Astrocyte of the cerebellum (primary cell): ENCODE measurements at regions not wholly inside any gene's neighbourhood (a gene's known extent, or its start where the extent isn't known, plus 50 kb on each side); places are given as distances from the start of the nearest gene placed in this dataset.

Experiments
- DNase-seq: peaks from one replicate; pipeline ENCODE4 v3.0.0-alpha.2; 2011; ENCODE audit warnings: low read depth
- H3K4me3 ChIP-seq: 2 replicates; pipeline ENCODE4 v1.5.1; 2011; ENCODE audit warnings: mild to moderate bottlenecking, low read depth, low read length, moderate library complexity
- in situ Hi-C: cut with HindIII; loops from 2 replicates; pipeline ENCODE4 v1.10.0; 2017; ENCODE audit warnings: low sequenced_read_pairs
- TF ChIP-seq, protein P1 (sequence below): IDR thresholded peaks from 2 replicates; pipeline ENCODE4 v1.5.1; 2012; ENCODE audit warnings: low read length, low read depth, moderate library complexity, mild to moderate bottlenecking; ENCODE audit errors: missing control alignments

DNA sequence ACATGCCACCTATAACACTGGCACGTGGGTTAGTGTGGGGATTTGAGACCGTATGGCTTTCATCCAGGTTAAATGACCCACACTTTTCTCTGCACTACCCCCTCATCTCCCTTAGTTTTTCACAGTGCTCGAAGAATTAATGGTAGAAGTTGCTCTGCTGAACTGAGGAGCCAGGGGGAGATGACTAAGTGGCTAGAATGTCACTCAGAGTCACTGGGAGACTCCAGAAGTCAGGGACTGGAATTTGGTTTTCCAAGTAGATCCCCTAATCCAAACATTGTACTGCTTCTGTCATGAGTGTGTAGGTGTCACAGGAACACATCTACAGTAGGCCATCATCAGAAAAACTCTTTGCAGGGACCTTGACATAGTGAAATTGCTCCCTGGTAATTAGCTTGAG, 181.0 kb upstream of the RASGRP1 start:
- TF ChIP-seq, protein P1, sequence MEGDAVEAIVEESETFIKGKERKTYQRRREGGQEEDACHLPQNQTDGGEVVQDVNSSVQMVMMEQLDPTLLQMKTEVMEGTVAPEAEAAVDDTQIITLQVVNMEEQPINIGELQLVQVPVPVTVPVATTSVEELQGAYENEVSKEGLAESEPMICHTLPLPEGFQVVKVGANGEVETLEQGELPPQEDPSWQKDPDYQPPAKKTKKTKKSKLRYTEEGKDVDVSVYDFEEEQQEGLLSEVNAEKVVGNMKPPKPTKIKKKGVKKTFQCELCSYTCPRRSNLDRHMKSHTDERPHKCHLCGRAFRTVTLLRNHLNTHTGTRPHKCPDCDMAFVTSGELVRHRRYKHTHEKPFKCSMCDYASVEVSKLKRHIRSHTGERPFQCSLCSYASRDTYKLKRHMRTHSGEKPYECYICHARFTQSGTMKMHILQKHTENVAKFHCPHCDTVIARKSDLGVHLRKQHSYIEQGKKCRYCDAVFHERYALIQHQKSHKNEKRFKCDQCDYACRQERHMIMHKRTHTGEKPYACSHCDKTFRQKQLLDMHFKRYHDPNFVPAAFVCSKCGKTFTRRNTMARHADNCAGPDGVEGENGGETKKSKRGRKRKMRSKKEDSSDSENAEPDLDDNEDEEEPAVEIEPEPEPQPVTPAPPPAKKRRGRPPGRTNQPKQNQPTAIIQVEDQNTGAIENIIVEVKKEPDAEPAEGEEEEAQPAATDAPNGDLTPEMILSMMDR, result no peak
- in situ Hi-C loops, result no loop called here
- no peak for DNase-seq
- no peak overlapping the region for H3K4me3 ChIP-seq

DNA sequence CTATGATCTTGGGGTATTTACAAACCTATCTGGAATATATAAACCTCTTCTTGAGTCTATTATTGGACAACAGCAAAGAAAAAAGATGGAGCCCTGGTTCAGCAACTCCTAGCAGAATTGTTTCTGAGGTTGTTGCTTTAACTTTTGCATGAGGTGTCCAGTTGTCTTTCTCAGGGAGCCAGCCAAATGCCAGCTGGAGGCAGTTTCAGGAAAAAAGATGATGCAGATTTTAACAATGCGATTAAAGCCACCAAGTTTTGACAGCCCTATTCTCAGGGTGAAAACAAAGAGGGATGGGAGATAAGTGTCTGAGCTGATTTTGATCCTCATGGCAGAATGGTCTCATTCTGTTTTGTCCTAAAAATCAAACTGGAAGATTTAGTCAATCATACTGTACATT, 181.6 kb upstream of the RASGRP1 start:
- no peak for DNase-seq
- no peak overlapping the region for H3K4me3 ChIP-seq
- TF ChIP-seq, protein P1, result no peak
- in situ Hi-C loops, result no loop called here

- in situ Hi-C loops, result no loop called here
- DNase-seq, result no peak
- H3K4me3 ChIP-seq, result no peak overlapping the region
- TF ChIP-seq, protein P1, result no peak
These were observed 184.1 kb upstream of the RASGRP1 start for GRCh38 chr15:38748710-38749109.

DNA sequence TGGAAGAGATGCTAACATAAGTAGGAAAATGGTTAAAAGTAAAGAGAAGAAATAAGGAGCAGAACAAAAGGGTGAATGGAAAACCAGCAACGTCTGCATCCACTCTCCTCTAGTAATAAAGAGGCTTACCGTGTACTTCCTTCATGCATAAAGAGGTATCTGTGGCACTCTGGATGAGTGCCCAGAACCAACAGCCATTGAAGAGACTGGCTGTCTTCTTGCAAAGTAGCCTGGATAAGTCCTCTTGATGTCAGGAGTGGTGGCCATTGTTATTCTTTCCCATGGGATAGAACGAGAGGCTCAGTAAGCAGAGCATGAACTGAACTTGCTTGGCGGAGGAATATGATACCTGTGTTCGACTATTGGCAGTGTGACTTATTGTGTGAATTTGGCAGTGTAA, 186.2 kb upstream of the RASGRP1 start:
- in situ Hi-C loops, result loop anchor here (10.0 kb wide), 1 partner anchor 64 kb away; no protein-coding TSS in a partner anchor
- H3K4me3 ChIP-seq, result no peak overlapping the region
- TF ChIP-seq, protein P1, result no peak
- no peak for DNase-seq

DNA sequence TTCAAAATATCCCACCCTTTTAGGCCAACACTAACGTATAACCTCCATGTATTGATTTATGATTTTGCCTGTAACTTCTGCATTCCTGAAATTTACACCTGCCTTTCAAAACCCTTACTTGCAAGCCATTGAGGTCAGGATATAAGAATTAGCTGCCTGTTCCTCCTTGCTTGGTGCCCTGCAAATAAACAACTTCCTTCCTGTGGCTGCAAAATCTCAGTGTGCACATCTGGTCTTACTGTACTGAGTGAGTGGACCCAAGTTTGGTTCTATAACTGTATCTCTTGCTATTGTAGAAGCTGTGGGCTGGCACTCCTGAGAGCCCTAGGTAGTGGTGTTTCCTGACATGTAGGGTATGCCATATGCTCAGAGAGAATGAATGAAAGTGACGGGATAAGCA, 191.1 kb upstream of the RASGRP1 start:
- H3K4me3 ChIP-seq, result no peak overlapping the region
- TF ChIP-seq, protein P1, result no peak
- in situ Hi-C loops, result loop anchor here (10.0 kb wide), 1 partner anchor 59 kb away; no protein-coding TSS in a partner anchor
- DNase-seq, result no peak

- no peak overlapping the region for H3K4me3 ChIP-seq
- in situ Hi-C loops, result loop anchor here (10.0 kb wide), 1 partner anchor 58 kb away; no protein-coding TSS in a partner anchor
- TF ChIP-seq, protein P1, result no peak
- DNase-seq, result no peak
These were observed 191.8 kb upstream of the RASGRP1 start for GRCh38 chr15:38756441-38756840.
